CD4-positive, alpha-beta T cell (primary cell): ENCODE measurements at regions not wholly inside any gene's neighbourhood (a gene's known extent, or its start where the extent isn't known, plus 50 kb on each side); places are given as distances from the start of the nearest gene placed in this dataset.
"Not testable (repeated sequence)": the region's sequence is repeated elsewhere in the genome, so short reads cannot be mapped to it uniquely, and the experiment has no call there.

ENCODE experiments used
- ATAC-seq: fragments of 200-7000 bp; cut with Tn5 transposase; one replicate; pipeline ENCODE4 v1.10.0; 2022; ENCODE audit warnings: mild to moderate bottlenecking; ENCODE audit not compliant: poor library complexity
- CTCF ChIA-PET: fragments of 350-600 bp; sonication (Branson Sonifier 250); formaldehyde crosslinking; loops from one replicate; lab custom pipeline; 2021; ENCODE audit warnings: antibody characterized with exemption, inconsistent platforms; lab: Charles Lee
- POLR2A ChIA-PET: fragments of 350-600 bp; sonication (Branson Sonifier 250); formaldehyde crosslinking; loops from one replicate; lab custom pipeline; 2021; ENCODE audit warnings: antibody characterized with exemption, inconsistent platforms; lab: Charles Lee
- DNase-seq, 14 experiments: peaks; one replicate each; pipeline ENCODE4 v3.0.0-alpha.2; 2013 to 2020; ENCODE audit warnings: mixed read lengths in 2 of 14
- H3K27ac ChIP-seq, 2 donors: one replicate each; pipeline versions ENCODE4 v1.5.1 to v1.7.0; 2013; ENCODE audit warnings: low read length in 2 of 2, low read depth in 1 of 2, mild to moderate bottlenecking in 1 of 2
- H3K27me3 ChIP-seq, 2 experiments: 1 replicate in 1 of 2; 2 replicates in 1 of 2; pipeline versions ENCODE4 v1.6.1 to v1.7.0; 2013; ENCODE audit warnings: low read length in 2 of 2, control low read depth in 1 of 2, mild to moderate bottlenecking in 1 of 2, moderate library complexity in 1 of 2; ENCODE audit not compliant: insufficient read depth in 2 of 2, control insufficient read depth in 1 of 2
- H3K36me3 ChIP-seq: one replicate; pipeline ENCODE4 v1.6.1; 2013; ENCODE audit warnings: low read length, control low read depth; ENCODE audit not compliant: insufficient read depth
- H3K4me1 ChIP-seq: one replicate; pipeline ENCODE4 v1.6.1; 2013; ENCODE audit warnings: low read length, control low read depth; ENCODE audit not compliant: insufficient read depth
- H3K4me3 ChIP-seq: one replicate; pipeline ENCODE4 v1.5.1; 2013; ENCODE audit warnings: mild to moderate bottlenecking, low read length, moderate library complexity
- H3K9me3 ChIP-seq, 2 experiments: 1 replicate in 1 of 2; 2 replicates in 1 of 2; pipeline versions ENCODE4 v1.6.1 to v1.7.0; 2013; ENCODE audit warnings: low read length in 2 of 2, mild to moderate bottlenecking in 2 of 2, control low read depth in 1 of 2, moderate library complexity in 1 of 2; ENCODE audit not compliant: control insufficient read depth in 1 of 2, insufficient read depth in 1 of 2
- H3K27ac Mint-ChIP-seq: one replicate; pipeline ENCODE4 v1.8.0; 2020; ENCODE audit warnings: mixed read lengths
- H3K27me3 Mint-ChIP-seq: one replicate; pipeline ENCODE4 v1.8.0; 2021; ENCODE audit warnings: mixed read lengths
- H3K36me3 Mint-ChIP-seq: one replicate; pipeline ENCODE4 v1.8.0; 2021; ENCODE audit warnings: low read depth, mixed read lengths
- H3K4me1 Mint-ChIP-seq: one replicate; pipeline ENCODE4 v1.8.0; 2021; ENCODE audit warnings: low read depth, mixed read lengths
- H3K4me3 Mint-ChIP-seq: one replicate; pipeline ENCODE4 v1.8.0; 2020; ENCODE audit warnings: mild to moderate bottlenecking, mixed read lengths
- H3K9me3 Mint-ChIP-seq: one replicate; pipeline ENCODE4 v1.8.0; 2020; ENCODE audit warnings: mixed read lengths
- CTCF ChIP-seq: fragments of 200-600 bp; IDR thresholded peaks from one replicate; pipeline ENCODE4 v1.8.0; 2022; ENCODE audit warnings: antibody characterized with exemption, mild to moderate bottlenecking
- intact Hi-C, 2 experiments: fragments of 100-400 bp; cut with DNase I in 1 of 2; cut with micrococcal nuclease in 1 of 2; formaldehyde crosslinking; loops; one replicate each; pipeline versions ENCODE4 v1.15.1 to v1.9.0; 2023 to 2025; cut with DNase I, micrococcal nuclease

GRCh38 chr9:61628951-61629350, 439.1 kb downstream of the SPATA31A7 start:
- H3K4me3 ChIP-seq, intact Hi-C loops, H3K9me3 ChIP-seq, H3K4me1 ChIP-seq, H3K4me1 Mint-ChIP-seq, H3K4me3 Mint-ChIP-seq, DNase-seq, H3K27me3 Mint-ChIP-seq, H3K36me3 ChIP-seq, H3K27ac Mint-ChIP-seq, POLR2A ChIA-PET, H3K27me3 ChIP-seq, H3K27ac ChIP-seq, CTCF ChIA-PET, H3K9me3 Mint-ChIP-seq, H3K36me3 Mint-ChIP-seq, ATAC-seq: not testable (repeated sequence)

DNA sequence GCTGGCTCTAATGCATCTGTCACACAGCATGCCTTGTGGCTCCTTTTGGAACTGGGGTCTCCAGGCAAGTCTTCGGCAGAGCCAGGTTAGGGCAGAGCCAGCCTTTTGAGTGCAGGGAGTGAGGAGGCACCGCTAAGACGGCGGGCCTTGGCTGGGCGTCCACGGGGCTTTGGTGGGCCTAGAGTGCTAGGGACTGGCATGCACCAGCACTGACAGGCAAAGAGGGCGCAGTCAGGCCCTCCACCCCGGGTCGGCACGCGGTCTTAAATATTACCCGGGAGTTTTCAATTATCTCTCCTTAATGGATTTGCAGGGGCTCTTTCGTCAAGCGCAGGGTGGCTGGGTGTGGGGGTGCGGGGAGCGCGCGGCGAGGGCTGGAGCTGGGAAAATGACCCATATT, 444.4 kb downstream of the SPATA31A7 start:
- ChIA-PET POLR2A (no interaction called here), CTCF (no interaction called here)
- no peak for DNase-seq
- no peak for TF ChIP-seq CTCF
- Histone ChIP-seq H3K36me3 (no peaks in the 10 kb centered on the region), H3K4me1 (no peaks in the 10 kb centered on the region), H3K4me3 (no peak overlapping the region), H3K27me3 (no peaks in the 10 kb centered on the region), H3K27ac (no peak overlapping the region), H3K9me3 (peaks cover 0 to 6% of the 10 kb centered on the region in 2 experiments)
- no peaks in the 10 kb centered on the region for H3K36me3 Mint-ChIP-seq
- no peaks in the 10 kb centered on the region for H3K9me3 Mint-ChIP-seq
- no peaks in the 10 kb centered on the region for H3K27me3 Mint-ChIP-seq
- H3K4me1 Mint-ChIP-seq = no peaks in the 10 kb centered on the region
- intact Hi-C loops = no loop called here
- ATAC-seq = no peak
- H3K27ac Mint-ChIP-seq = no peak overlapping the region
- no peak overlapping the region for H3K4me3 Mint-ChIP-seq

DNA sequence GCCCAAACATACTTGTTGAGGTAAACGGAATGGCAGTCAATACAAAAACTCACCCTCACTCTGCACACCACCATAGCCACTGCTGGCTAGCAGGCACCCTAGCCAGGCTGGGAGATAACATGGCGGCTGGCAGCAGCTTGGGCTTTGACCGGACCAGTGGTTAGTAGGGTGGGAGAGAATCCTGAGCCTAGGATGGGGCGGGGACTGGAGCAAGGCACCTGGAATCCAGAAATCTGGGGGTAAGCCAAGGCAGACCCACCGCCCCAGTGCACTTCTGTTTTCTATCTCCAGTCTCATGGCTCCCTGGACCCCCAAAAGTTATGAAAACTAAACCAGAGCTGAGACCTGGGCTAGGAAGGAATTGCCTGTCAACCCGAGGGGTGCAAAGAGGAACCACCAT, 474.4 kb downstream of the SPATA31A7 start:
- peaks cover 5 to 42% of the 10 kb centered on the region in 2 experiments for H3K9me3 ChIP-seq
- H3K36me3 Mint-ChIP-seq, H3K27ac Mint-ChIP-seq, H3K27ac ChIP-seq, H3K27me3 ChIP-seq, DNase-seq, ATAC-seq, intact Hi-C loops, H3K4me3 ChIP-seq, POLR2A ChIA-PET, H3K27me3 Mint-ChIP-seq, H3K9me3 Mint-ChIP-seq, H3K4me3 Mint-ChIP-seq, H3K4me1 ChIP-seq, CTCF ChIA-PET, H3K36me3 ChIP-seq, H3K4me1 Mint-ChIP-seq: not testable (repeated sequence)

- H3K27ac Mint-ChIP-seq = no peak overlapping the region
- Histone ChIP-seq H3K4me1 (no peaks in the 10 kb centered on the region), H3K27me3 (no peaks in the 10 kb centered on the region), H3K4me3 (no peak overlapping the region), H3K27ac (no peak overlapping the region), H3K36me3 (no peaks in the 10 kb centered on the region), H3K9me3 (peaks cover 5 to 53% of the 10 kb centered on the region in 2 experiments)
- no peak overlapping the region for H3K4me3 Mint-ChIP-seq
- ATAC-seq = no peak
- intact Hi-C loops = no loop called here
- TF ChIP-seq CTCF = no peak
- no peaks in the 10 kb centered on the region for H3K4me1 Mint-ChIP-seq
- DNase-seq = no peak
- ChIA-PET CTCF (no interaction called here), POLR2A (no interaction called here)
- H3K9me3 Mint-ChIP-seq = peaks cover 3% of the 10 kb centered on the region
- H3K36me3 Mint-ChIP-seq = no peaks in the 10 kb centered on the region
- H3K27me3 Mint-ChIP-seq = no peaks in the 10 kb centered on the region
These were observed 475.5 kb downstream of the SPATA31A7 start for GRCh38 chr9:61665330-61665751.
